Germinal center (tissue), 1 donor: ENCODE measurements at regions not wholly inside any gene's neighbourhood (a gene's known extent, or its start where the extent isn't known, plus 50 kb on each side); places are given as distances from the start of the nearest gene placed in this dataset.

ENCODE experiments used
- DNase-seq: peaks from one replicate; pipeline ENCODE4 v3.0.0; 2012; ENCODE audit warnings: mixed read lengths, low spot score

- no peak for DNase-seq
Measured at GRCh38 chr4:18285357-18285756, 263.8 kb upstream of the LCORL start.

GRCh38 chr4:18278244-18278643, 256.7 kb upstream of the LCORL start:
- DNase-seq = no peak

GRCh38 chr4:18262832-18263231, 241.3 kb upstream of the LCORL start:
- no peak for DNase-seq

- DNase-seq = no peak
Measured at GRCh38 chr4:18252052-18252451, 230.5 kb upstream of the LCORL start.

- DNase-seq = no peak
Measured at GRCh38 chr4:18250564-18250963, 229.0 kb upstream of the LCORL start.

GRCh38 chr4:18248611-18249010, 227.1 kb upstream of the LCORL start:
- no peak for DNase-seq

- no peak for DNase-seq
Measured at GRCh38 chr4:18247189-18247588, 225.6 kb upstream of the LCORL start.

DNA sequence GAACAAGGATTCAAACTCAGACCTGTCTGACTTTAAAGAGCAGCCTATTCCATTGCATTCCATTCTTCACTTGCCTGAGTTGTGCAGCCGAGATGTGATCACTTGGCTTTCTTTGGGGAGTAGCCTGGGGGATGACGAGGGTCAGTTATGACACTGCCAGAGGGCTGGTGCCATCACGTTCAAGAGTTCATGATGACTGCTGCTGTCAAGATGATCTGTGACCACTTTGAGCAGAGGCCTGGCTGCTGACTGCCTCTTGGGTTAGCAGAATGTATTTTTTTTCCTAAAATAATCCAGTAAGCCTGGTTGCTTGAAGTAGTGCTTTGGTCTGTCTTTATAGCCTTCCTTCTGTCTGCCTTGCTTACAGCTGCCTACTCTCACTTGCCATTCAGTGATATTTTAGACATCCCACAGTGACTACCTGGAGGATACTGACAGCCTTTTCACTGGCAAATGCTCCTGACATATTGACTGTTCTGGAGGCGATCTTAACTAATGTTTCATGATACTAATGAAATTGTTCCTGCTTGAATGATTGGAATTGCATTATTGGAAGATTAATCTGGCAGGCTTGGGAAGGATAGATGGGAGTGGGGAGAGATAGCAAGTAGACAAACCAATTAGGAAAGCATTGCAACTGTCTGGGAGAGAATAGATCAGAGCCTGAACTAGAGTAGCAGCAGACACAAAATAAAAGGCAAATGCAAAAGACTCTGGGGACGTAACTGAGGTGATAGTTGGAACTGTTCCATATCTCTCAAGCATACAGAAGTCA, 221.6 kb upstream of the LCORL start:
- no peak for DNase-seq

- DNase-seq = no peak
Measured at GRCh38 chr4:18241727-18242126, 220.2 kb upstream of the LCORL start.

DNA sequence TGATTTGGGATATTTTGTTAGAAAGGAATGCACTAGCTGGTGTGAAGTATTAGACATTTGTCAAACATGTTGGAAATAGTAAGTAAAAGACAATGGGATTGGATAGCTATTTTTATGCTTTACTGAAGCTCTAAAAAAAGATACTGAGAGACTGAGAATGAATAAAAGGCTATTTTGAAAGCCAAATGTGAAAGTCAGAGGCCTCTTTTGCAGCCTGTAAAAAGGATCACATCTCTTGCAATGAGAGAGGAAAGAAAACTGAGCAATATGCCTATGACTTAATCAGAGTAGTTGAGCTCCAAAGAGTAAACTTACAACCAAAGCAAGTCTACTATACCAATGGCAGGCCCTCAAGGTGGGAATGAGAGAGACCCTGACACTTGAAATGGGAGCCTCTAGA, 212.6 kb upstream of the LCORL start:
- DNase-seq = no peak

- no peak for DNase-seq
Measured at GRCh38 chr4:18231726-18232125, 210.2 kb upstream of the LCORL start.

DNA sequence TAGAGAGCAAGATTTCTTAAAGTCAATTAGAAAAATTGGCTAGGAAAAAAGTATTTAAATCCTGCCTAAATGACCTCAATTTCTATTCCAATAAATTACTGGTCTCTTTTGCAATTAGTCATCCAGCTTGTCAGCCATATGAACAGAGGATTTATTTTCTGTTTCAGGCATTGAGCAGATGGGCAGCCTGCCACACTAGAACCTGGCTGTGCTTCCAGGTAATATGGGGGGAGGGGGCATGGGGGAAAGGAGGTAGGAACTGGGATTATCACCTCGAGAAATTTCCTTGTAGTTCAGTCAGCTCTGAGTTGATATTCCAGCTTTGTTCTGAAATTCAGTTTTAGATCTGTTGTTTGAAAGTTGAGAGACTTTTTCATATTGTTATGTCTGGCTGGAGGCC, 206.3 kb upstream of the LCORL start:
- DNase-seq = no peak

- DNase-seq = no peak
Measured at GRCh38 chr4:18214411-18215055, 193.0 kb upstream of the LCORL start.

DNA sequence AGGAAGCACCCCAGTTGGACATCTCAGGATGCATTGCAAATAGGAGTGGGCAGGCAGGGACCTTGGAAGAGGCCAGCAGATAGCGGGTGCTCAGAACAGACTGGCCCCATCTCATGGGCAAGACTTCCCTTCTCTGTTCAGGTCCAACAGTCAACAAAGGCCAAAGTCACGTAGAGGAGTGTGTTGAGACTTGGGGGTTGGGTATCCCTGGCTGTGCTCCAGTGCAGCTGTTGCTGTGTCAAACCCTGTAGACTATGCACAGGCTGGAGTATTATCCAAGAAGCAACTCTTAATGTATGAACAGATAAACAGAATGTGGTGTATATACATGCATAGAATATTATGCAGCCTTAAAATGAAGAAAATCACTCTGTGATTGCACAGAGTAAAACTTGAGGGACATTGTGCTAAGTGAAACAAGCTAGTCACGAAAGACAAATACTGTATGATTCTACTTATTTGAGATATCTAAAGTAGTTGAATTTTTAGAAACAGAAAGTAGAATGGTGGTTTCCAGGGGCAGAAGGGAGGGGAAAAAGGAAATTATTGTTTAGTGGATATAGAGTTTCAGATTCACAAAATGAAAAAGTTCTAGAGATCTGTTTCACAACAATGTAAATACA, 192.1 kb upstream of the LCORL start:
- DNase-seq = no peak

DNA sequence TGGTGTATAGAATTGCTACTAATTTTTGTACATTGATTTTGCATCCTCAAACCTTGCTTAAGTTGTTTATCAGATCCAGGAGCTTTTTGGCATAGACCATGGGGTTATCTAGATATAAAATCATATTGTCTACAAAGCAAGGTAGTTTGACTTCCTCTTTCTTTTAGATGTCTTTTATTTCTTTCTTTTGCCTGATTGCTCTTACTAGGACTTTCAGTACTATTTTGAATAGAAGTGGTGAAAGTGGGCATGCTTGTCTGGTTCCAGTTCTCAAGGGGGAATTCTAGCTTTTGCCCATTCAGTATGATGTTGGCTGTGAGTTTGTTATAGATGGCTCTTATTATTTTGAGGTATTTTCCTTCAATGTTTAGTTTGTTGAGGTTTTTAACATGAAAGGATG, 187.9 kb upstream of the LCORL start:
- no peak for DNase-seq

GRCh38 chr4:18203966-18204365, 182.4 kb upstream of the LCORL start:
- DNase-seq = no peak

GRCh38 chr4:18202486-18202885, 180.9 kb upstream of the LCORL start:
- DNase-seq = no peak

DNA sequence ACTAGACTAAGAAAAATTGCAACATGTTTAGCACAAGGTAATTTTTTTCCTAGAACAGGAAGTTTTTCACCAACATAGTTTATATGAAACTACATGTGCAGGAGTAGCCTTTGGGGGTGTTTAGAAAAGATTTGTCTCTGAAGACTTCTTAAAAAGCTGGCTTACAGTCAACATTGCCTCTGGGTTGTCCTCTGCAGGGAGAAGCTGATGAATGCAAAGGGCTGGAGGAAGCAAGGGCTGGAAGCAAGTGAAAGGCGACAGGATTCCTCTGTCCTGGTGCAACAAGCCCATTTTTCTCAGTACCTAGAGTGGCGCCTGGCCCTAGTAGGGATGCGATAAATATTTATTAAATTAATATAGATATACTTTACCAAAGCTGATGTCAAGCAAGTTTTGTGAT, 180.3 kb upstream of the LCORL start:
- DNase-seq = no peak

GRCh38 chr4:18198653-18199052, 177.1 kb upstream of the LCORL start:
- no peak for DNase-seq

- no peak for DNase-seq
Measured at GRCh38 chr4:18197467-18197866, 175.9 kb upstream of the LCORL start.

GRCh38 chr4:18194278-18194677, 172.7 kb upstream of the LCORL start:
- DNase-seq = no peak

DNA sequence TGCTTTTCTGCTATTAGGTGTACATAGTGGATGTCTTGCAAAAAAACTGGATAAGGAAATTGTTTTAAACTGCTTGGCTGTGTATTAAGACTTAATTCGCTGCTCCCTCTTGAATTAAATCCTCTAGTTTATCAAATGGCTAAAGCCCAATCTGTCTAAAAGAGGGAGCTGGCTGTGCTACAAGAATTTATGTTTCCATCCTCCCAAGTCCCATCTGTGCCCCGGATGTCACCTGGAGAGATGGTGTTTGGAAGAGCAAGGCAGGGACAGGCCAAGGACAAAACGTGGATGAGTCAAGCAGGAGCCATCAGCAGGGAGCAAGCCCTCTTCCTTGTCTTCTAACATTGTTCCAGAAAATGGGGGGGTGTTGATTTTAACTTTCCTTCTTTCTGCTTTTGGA, 171.3 kb upstream of the LCORL start:
- DNase-seq = no peak

- no peak for DNase-seq
Measured at GRCh38 chr4:18185491-18185890, 163.9 kb upstream of the LCORL start.
